Fibroblast of lung (primary cell): ENCODE measurements at regions not wholly inside any gene's neighbourhood (a gene's known extent, or its start where the extent isn't known, plus 50 kb on each side); places are given as distances from the start of the nearest gene placed in this dataset.

Source experiments
- EZH2 ChIP-seq: IDR thresholded peaks from 2 replicates; pipeline ENCODE4 v1.5.1; 2012; ENCODE audit warnings: low read length, control low read depth, mild to moderate bottlenecking; ENCODE audit errors: missing control alignments
- TF ChIP-seq, protein P1 (sequence below), 2 donors: IDR thresholded peaks in 1 of 2; conservative IDR thresholded peaks in 1 of 2; 1 replicate in 1 of 2; 2 replicates in 1 of 2; pipeline ENCODE4 v1.5.1; 2011 to 2012; ENCODE audit warnings: low read length in 2 of 2, control low read depth in 1 of 2, inconsistent platforms in 1 of 2, low read depth in 1 of 2, mild to moderate bottlenecking in 1 of 2

DNA sequence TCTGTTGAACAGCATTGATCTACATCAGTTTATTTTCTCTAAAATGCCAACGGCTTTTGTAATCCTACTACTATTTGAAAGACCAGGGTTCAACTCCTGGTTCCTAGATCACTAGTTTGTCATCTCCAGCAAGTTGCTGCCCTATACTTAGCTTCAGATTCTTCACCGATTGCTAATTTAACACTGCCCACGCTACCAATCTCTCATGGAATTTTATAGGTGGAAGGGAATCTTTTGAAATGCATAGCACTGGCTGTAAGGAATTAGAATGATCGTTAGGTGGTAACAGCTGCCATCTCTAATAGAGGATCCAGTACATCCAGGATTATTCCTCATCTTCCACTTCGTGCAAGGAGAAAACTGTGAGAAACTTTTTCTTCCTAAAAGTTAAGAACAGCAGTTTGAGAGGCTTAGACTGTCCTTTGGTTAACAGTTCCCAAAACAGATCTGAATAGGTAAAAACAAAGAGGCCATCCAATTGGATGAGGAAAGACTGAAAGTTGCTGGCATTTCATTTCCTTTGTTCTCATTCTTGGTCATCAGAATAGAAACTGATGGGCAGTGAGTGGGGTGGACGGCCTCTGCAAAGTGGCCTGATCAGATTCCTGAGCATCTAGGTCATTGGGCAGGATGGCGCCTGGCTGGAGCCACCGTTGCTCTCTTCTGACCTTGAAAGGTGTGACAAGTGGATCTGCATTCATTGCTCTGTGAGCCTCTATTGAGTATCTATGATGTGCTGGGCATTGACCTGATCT lies 236.3 kb upstream of the SORL1-AS1 start:
- TF ChIP-seq, protein P1, sequence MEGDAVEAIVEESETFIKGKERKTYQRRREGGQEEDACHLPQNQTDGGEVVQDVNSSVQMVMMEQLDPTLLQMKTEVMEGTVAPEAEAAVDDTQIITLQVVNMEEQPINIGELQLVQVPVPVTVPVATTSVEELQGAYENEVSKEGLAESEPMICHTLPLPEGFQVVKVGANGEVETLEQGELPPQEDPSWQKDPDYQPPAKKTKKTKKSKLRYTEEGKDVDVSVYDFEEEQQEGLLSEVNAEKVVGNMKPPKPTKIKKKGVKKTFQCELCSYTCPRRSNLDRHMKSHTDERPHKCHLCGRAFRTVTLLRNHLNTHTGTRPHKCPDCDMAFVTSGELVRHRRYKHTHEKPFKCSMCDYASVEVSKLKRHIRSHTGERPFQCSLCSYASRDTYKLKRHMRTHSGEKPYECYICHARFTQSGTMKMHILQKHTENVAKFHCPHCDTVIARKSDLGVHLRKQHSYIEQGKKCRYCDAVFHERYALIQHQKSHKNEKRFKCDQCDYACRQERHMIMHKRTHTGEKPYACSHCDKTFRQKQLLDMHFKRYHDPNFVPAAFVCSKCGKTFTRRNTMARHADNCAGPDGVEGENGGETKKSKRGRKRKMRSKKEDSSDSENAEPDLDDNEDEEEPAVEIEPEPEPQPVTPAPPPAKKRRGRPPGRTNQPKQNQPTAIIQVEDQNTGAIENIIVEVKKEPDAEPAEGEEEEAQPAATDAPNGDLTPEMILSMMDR (conservative IDR thresholded peaks at IDR 0.05 in 1 of 2, IDR thresholded peaks at IDR 0.05 in 1 of 2; ENCODE audit: low read depth in 1 of 2, low read length in 2 of 2), result no peak
- no peak for TF ChIP-seq EZH2
